Stomach (tissue), 4 donors: ENCODE measurements at regions not wholly inside any gene's neighbourhood (a gene's known extent, or its start where the extent isn't known, plus 50 kb on each side); places are given as distances from the start of the nearest gene placed in this dataset.

Experiments used
- CTCF ChIP-seq, 7 experiments: fragments of 450-650 bp in 4 of 7; fragments of 200-600 bp in 3 of 7; sonication (generic) in 3 of 7; IDR thresholded peaks; one replicate each; pipeline ENCODE4 v1.5.1; 2016 to 2019; ENCODE audit warnings: antibody characterized with exemption in 7 of 7, control low read depth in 2 of 7, mild to moderate bottlenecking in 1 of 7
- POLR2A ChIP-seq, 4 donors: fragments of 450-650 bp; IDR thresholded peaks; one replicate each; pipeline ENCODE4 v1.6.1; 2016; ENCODE audit warnings: antibody characterized with exemption in 4 of 4, control low read depth in 2 of 4, mild to moderate bottlenecking in 1 of 4, moderate library complexity in 1 of 4
- POLR2AphosphoS5 ChIP-seq, 3 donors: sonication (generic); formaldehyde crosslinking; IDR thresholded peaks; one replicate each; pipeline ENCODE4 v1.6.1; 2016; ENCODE audit warnings: antibody characterized with exemption in 3 of 3

- no peak for TF ChIP-seq POLR2A (IDR thresholded peaks at IDR 0.05)
- no peak for TF ChIP-seq CTCF (IDR thresholded peaks at IDR 0.05)
- no peak for TF ChIP-seq POLR2AphosphoS5 (IDR thresholded peaks at IDR 0.05)
Observed at GRCh38 chr4:56255820-56256219, 131.5 kb downstream of the AASDH start.
